HUES6 (cell line): ENCODE measurements at regions not wholly inside any gene's neighbourhood (a gene's known extent, or its start where the extent isn't known, plus 50 kb on each side); places are given as distances from the start of the nearest gene placed in this dataset.
A peak's percentile ranks its signal among the peaks of the same experiment; 100 is the strongest.
"Not testable (repeated sequence)": the region's sequence is repeated elsewhere in the genome, so short reads cannot be mapped to it uniquely, and the experiment has no call there.

Source experiments
- H3K27ac ChIP-seq: 2 replicates; pipeline ENCODE4 v1.7.0; 2013; ENCODE audit warnings: low read depth, mild to moderate bottlenecking, low read length, inconsistent platforms
- H3K27me3 ChIP-seq: 2 replicates; pipeline ENCODE4 v1.6.1; 2013; ENCODE audit warnings: low read length; ENCODE audit not compliant: control insufficient read depth, insufficient read depth
- H3K36me3 ChIP-seq: 2 replicates; pipeline ENCODE4 v1.6.1; 2013; ENCODE audit warnings: low read length; ENCODE audit not compliant: control insufficient read depth, insufficient read depth
- H3K4me1 ChIP-seq: 2 replicates; pipeline ENCODE4 v1.6.1; 2013; ENCODE audit warnings: low read length; ENCODE audit not compliant: control insufficient read depth, insufficient read depth
- H3K4me3 ChIP-seq: 2 replicates; pipeline ENCODE4 v1.5.1; 2013; ENCODE audit warnings: low read depth, low read length
- H3K9ac ChIP-seq: one replicate; pipeline ENCODE4 v1.6.1; 2013; ENCODE audit warnings: mild to moderate bottlenecking, low read length
- H3K9me3 ChIP-seq: 2 replicates; pipeline ENCODE4 v1.6.1; 2013; ENCODE audit warnings: low read depth, low read length; ENCODE audit not compliant: control insufficient read depth, insufficient read depth

GRCh38 chr14:83870546-83871270 is 1659.2 kb upstream of the FLRT2 start:
- H3K27ac ChIP-seq = no peak overlapping the region
- H3K4me3 ChIP-seq = no peak overlapping the region
- no peaks in the 10 kb centered on the region for H3K4me1 ChIP-seq
- H3K36me3 ChIP-seq = no peaks in the 10 kb centered on the region
- H3K27me3 ChIP-seq = no peaks in the 10 kb centered on the region
- no peaks in the 10 kb centered on the region for H3K9me3 ChIP-seq
- no peak overlapping the region for H3K9ac ChIP-seq

- H3K27ac ChIP-seq = no peak overlapping the region
- H3K27me3 ChIP-seq = no peaks in the 10 kb centered on the region
- no peaks in the 10 kb centered on the region for H3K4me1 ChIP-seq
- H3K9ac ChIP-seq = no peak overlapping the region
- no peaks in the 10 kb centered on the region for H3K9me3 ChIP-seq
- no peak overlapping the region for H3K4me3 ChIP-seq
- H3K36me3 ChIP-seq = no peaks in the 10 kb centered on the region
Measured at GRCh38 chr14:83873669-83874068, 1656.3 kb upstream of the FLRT2 start.

DNA sequence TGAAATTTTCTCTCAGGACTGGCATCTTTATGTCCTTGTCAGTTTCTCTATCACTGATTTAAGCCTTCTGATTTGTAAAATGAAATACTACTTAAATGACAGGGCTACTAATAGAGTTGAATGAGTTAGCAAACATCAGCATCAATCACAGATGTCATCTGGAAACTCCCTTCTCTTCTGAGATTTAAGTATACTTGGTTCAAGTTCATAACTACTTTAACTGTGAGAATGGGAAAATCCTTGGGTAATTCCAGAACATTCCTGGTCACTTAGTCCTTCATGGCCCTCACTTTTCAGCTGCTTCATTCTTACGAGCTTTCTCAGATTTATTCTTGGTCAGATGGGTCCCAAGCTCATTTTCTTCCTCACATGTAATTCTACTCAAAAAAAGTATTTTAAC is 1655.3 kb upstream of the FLRT2 start:
- no peak overlapping the region for H3K9ac ChIP-seq
- H3K4me1 ChIP-seq = no peaks in the 10 kb centered on the region
- no peak overlapping the region for H3K27ac ChIP-seq
- no peaks in the 10 kb centered on the region for H3K36me3 ChIP-seq
- H3K27me3 ChIP-seq = no peaks in the 10 kb centered on the region
- H3K9me3 ChIP-seq = no peaks in the 10 kb centered on the region
- H3K4me3 ChIP-seq = no peak overlapping the region

GRCh38 chr14:83883732-83884131 is 1646.2 kb upstream of the FLRT2 start:
- H3K9ac ChIP-seq = no peak overlapping the region

GRCh38 chr14:83885837-83886293 is 1644.1 kb upstream of the FLRT2 start:
- no peaks in the 10 kb centered on the region for H3K27me3 ChIP-seq
- no peak overlapping the region for H3K4me3 ChIP-seq
- H3K36me3 ChIP-seq = no peaks in the 10 kb centered on the region

More at GRCh38 chr14:83883732-83884131, 1646.2 kb upstream of the FLRT2 start:
- no peak overlapping the region for H3K4me3 ChIP-seq
- H3K27me3 ChIP-seq = no peaks in the 10 kb centered on the region
- H3K36me3 ChIP-seq = no peaks in the 10 kb centered on the region
- no peaks in the 10 kb centered on the region for H3K4me1 ChIP-seq
- no peak overlapping the region for H3K27ac ChIP-seq
- no peaks in the 10 kb centered on the region for H3K9me3 ChIP-seq

DNA sequence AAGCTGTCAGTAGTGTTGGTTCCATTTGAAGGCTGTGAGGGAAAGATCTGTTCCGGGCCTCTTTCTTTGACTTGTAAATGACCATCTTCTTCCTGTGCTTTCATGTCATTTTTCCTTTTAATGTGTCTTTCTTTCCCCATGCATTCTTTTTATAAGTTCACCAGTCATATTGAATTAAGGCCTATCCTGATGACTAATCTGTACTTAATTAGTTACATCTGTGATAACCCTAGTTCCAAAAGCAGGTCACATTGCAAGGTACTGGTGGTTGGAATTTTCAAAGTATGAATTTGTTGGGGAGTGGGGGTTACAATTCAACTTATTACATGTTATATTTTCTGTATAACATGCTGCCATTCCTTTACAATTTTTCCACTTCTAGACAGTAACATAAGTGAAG is 1642.1 kb upstream of the FLRT2 start:
- no peak overlapping the region for H3K9ac ChIP-seq
- H3K4me1 ChIP-seq = no peaks in the 10 kb centered on the region
- no peak overlapping the region for H3K27ac ChIP-seq
- H3K27me3 ChIP-seq = no peaks in the 10 kb centered on the region
- no peak overlapping the region for H3K4me3 ChIP-seq
- H3K36me3 ChIP-seq = no peaks in the 10 kb centered on the region
- H3K9me3 ChIP-seq = no peaks in the 10 kb centered on the region

More at GRCh38 chr14:83885837-83886293, 1644.1 kb upstream of the FLRT2 start:
- H3K4me1 ChIP-seq = no peaks in the 10 kb centered on the region
- no peak overlapping the region for H3K27ac ChIP-seq
- H3K9ac ChIP-seq = no peak overlapping the region
- H3K9me3 ChIP-seq = no peaks in the 10 kb centered on the region

DNA sequence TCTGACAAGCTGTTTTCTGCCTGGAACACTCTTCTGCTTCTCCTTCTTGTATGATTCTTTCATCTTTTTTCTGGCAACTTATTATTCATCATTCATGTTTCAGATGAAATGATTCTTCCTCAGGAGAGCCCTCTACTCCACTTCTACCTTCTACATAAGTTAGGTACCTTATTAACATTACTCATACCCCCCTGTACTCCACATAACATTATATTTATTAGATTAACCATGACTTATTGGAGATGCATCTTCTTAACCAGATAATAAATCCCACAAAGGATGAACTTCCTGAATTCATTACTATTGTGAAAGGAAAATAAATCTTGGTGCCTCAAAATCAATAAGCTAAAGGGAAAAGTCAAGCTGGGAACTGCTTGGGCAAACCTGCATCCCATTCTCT is 1636.5 kb upstream of the FLRT2 start:
- H3K4me1 ChIP-seq = peaks cover 28% of the 10 kb centered on the region
- no peak overlapping the region for H3K4me3 ChIP-seq
- no peaks in the 10 kb centered on the region for H3K9me3 ChIP-seq
- no peak overlapping the region for H3K27ac ChIP-seq
- no peaks in the 10 kb centered on the region for H3K36me3 ChIP-seq
- no peak overlapping the region for H3K9ac ChIP-seq
- H3K27me3 ChIP-seq = no peaks in the 10 kb centered on the region

DNA sequence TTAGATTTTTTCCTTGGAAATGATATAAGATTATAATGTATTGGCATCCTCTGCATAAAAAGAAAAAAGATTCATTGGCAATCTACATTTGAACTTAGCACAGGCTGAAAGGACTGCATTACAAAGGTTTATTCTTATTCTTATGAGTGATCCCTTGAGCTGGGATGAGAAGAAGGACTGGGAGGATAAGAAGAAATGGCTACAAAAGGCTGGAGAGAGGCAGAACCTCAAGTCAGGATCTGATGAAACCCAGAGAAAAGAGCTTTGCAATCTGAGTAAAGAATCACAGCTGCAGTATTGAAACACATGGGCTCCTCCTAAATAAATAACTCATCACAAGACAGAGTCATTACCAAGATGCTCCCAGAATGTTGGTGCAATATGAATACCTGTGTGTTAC is 1635.4 kb upstream of the FLRT2 start:
- Histone ChIP-seq H3K9ac (no peak overlapping the region), H3K4me3 (no peak overlapping the region), H3K36me3 (no peaks in the 10 kb centered on the region), H3K27ac (peak overlapping the region; percentile 16), H3K4me1 (peaks cover 28% of the 10 kb centered on the region), H3K9me3 (no peaks in the 10 kb centered on the region), H3K27me3 (no peaks in the 10 kb centered on the region)

GRCh38 chr14:83898558-83898957 is 1631.4 kb upstream of the FLRT2 start:
- peaks cover 28% of the 10 kb centered on the region for H3K4me1 ChIP-seq
- H3K9ac ChIP-seq, H3K27me3 ChIP-seq, H3K36me3 ChIP-seq, H3K4me3 ChIP-seq, H3K27ac ChIP-seq: not testable (repeated sequence)
- peaks cover 11% of the 10 kb centered on the region; the same call in 1 of the 2 replicates for H3K9me3 ChIP-seq

DNA sequence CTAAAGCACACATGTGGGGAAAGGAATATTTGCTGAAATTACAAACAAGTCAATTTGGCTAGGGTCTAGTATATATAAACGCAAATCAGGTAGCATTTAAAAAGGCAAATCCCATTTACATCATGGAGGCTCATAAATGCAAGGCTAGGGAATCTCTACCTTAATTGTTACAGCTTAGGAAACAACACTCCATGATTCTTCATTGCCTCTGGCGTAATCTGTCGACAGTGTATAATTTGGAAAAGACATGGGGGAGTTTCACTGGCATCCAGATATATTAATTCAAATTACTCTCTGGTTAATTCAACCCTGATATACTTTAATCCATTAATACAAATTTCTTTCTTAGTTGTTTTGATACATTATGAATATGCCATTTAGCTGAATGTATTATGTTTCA is 1630.2 kb upstream of the FLRT2 start:
- no peaks in the 10 kb centered on the region for H3K36me3 ChIP-seq
- H3K9ac ChIP-seq = no peak overlapping the region
- H3K4me3 ChIP-seq = no peak overlapping the region
- H3K27ac ChIP-seq = no peak overlapping the region
- peaks cover 11% of the 10 kb centered on the region; the same call in 1 of the 2 replicates for H3K9me3 ChIP-seq
- H3K4me1 ChIP-seq = peaks cover 16% of the 10 kb centered on the region; the same call in 1 of the 2 replicates
- H3K27me3 ChIP-seq = no peaks in the 10 kb centered on the region

DNA sequence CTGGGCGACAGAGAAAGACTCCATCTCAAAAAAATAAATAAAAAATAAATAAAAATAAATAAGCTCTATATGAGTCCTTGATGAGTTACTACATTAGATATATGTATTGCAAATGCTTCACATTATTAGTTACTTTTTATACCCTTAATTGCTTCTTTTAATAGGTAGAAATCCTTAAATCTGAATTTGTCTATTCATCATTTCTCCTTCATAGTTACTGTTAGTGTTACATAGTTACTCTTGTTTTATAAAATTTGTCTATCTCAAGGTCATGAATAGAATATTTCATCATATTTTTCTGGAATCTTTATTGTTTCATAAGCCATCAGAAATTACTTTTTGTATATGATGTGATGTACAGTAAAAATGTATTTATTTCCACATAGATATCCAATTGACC is 1624.8 kb upstream of the FLRT2 start:
- H3K4me3 ChIP-seq = no peak overlapping the region
- H3K27ac ChIP-seq = no peak overlapping the region
- no peak overlapping the region for H3K9ac ChIP-seq
- H3K36me3 ChIP-seq = no peaks in the 10 kb centered on the region
- no peaks in the 10 kb centered on the region for H3K27me3 ChIP-seq
- H3K4me1 ChIP-seq = no peaks in the 10 kb centered on the region
- H3K9me3 ChIP-seq = peaks cover 11% of the 10 kb centered on the region; the same call in 1 of the 2 replicates
